ENCODE measurements at regions not wholly inside any gene's neighbourhood (a gene's known extent, or its start where the extent isn't known, plus 50 kb on each side); places are given as distances from the start of the nearest gene placed in this dataset.

- Histone ChIP-seq H3K27ac (ENCODE audit: extremely low read depth, low read depth, low read length) (no peak overlapping the region), H3K4me2 (ENCODE audit: insufficient read depth, low read length) (no peak overlapping the region), H3K79me2 (ENCODE audit: control insufficient read depth, insufficient read depth, low read length) (no peaks in the 10 kb centered on the region), H4K20me1 (replicated peaks; ENCODE audit: control insufficient read depth, insufficient read depth, low read length) (no peaks in the 10 kb centered on the region), H3K9me3 (replicated peaks; ENCODE audit: control insufficient read depth, insufficient read depth, low read depth, low read length) (no peaks in the 10 kb centered on the region), H3K36me3 (ENCODE audit: control insufficient read depth, insufficient read depth, low read length) (no peaks in the 10 kb centered on the region), H2AFZ (ENCODE audit: low read depth, low read length) (no peak overlapping the region), H3K4me1 (replicated peaks in 1 of 2; ENCODE audit: control insufficient read depth in 2 of 2, insufficient read depth in 2 of 2, low read length in 2 of 2) (no peaks in the 10 kb centered on the region), H3K27me3 (ENCODE audit: control insufficient read depth in 2 of 2, insufficient read depth in 2 of 2, low read length in 2 of 2) (no peaks in the 10 kb centered on the region), H3K9me1 (ENCODE audit: control insufficient read depth, insufficient read depth, low read length) (no peaks in the 10 kb centered on the region), H3K4me3 (no peak overlapping the region), H3K9ac (ENCODE audit: insufficient read depth in 1 of 2, low read depth in 2 of 2, low read length in 2 of 2) (no peak overlapping the region)
- in situ Hi-C loops (cut with MboI) = no loop called here
- TF ChIP-seq ZNF316 (IDR thresholded peaks at IDR 0.05) (peak; percentile 40; the same call in 1 of the 2 replicates), TCF3 (CRISPR knock-in tag; IDR thresholded peaks at IDR 0.05) (no peak)
- no TSS peak for BruUV-seq (replicated peaks)
- ChIA-PET POLR2A (no interaction called here), CTCF (ENCODE audit: low intra/inter-chr PET ratio) (no interaction called here)
- intact Hi-C loops (cut with micrococcal nuclease) = no loop called here
- ATAC-seq (no peak), DNase-seq (ENCODE audit: extremely low read depth in 1 of 4, low spot score in 3 of 4) (no peak), FAIRE-seq (no peak)
Measured at GRCh38 chr13:57270493-57270892, 103.5 kb downstream of the PRR20E start.

GRCh38 chr13:57286511-57287098, 119.6 kb downstream of the PRR20E start:
- ATAC-seq (no peak), DNase-seq (ENCODE audit: extremely low read depth in 1 of 4, low spot score in 3 of 4) (no peak), FAIRE-seq (no peak)
- Histone ChIP-seq H3K4me3 (no peak overlapping the region), H3K9me3 (replicated peaks; ENCODE audit: control insufficient read depth, insufficient read depth, low read depth, low read length) (no peaks in the 10 kb centered on the region), H3K27me3 (ENCODE audit: control insufficient read depth in 2 of 2, insufficient read depth in 2 of 2, low read length in 2 of 2) (no peaks in the 10 kb centered on the region), H3K9ac (ENCODE audit: insufficient read depth in 1 of 2, low read depth in 2 of 2, low read length in 2 of 2) (no peak overlapping the region), H3K79me2 (ENCODE audit: control insufficient read depth, insufficient read depth, low read length) (no peaks in the 10 kb centered on the region), H3K4me2 (ENCODE audit: insufficient read depth, low read length) (no peak overlapping the region), H3K36me3 (ENCODE audit: control insufficient read depth, insufficient read depth, low read length) (no peaks in the 10 kb centered on the region), H3K9me1 (ENCODE audit: control insufficient read depth, insufficient read depth, low read length) (no peaks in the 10 kb centered on the region), H3K4me1 (replicated peaks in 1 of 2; ENCODE audit: control insufficient read depth in 2 of 2, insufficient read depth in 2 of 2, low read length in 2 of 2) (no peaks in the 10 kb centered on the region), H4K20me1 (replicated peaks; ENCODE audit: control insufficient read depth, insufficient read depth, low read length) (no peaks in the 10 kb centered on the region), H2AFZ (ENCODE audit: low read depth, low read length) (no peak overlapping the region), H3K27ac (ENCODE audit: extremely low read depth, low read depth, low read length) (no peak overlapping the region)
- 10% methylated on average over 4 of the region's 49 CpGs for whole genome bisulfite sequencing (ENCODE audit: insufficient coverage, low coverage, missing lambda C conversion rate)
- intact Hi-C loops (cut with micrococcal nuclease) (no loop called here), in situ Hi-C loops (cut with MboI) (no loop called here)
- no TSS peak for BruUV-seq (replicated peaks)
- CTCF ChIA-PET (ENCODE audit: low intra/inter-chr PET ratio) = no interaction called here
- TF ChIP-seq KDM2B (CRISPR knock-in tag; IDR thresholded peaks at IDR 0.05) = no peak
- TF ChIP-seq CBX3 (IDR thresholded peaks at IDR 0.05; ENCODE audit: borderline replicate concordance in 1 of 2, low read length in 2 of 2) = no peak
- TF ChIP-seq SAFB2 (IDR thresholded peaks at IDR 0.05; ENCODE audit: borderline replicate concordance, low read depth, low read length, severe bottlenecking) = no peak
- TF ChIP-seq SIRT6 (IDR thresholded peaks at IDR 0.05; ENCODE audit: low read depth, low read length) = no peak
- no peak for TF ChIP-seq TGIF2 (CRISPR knock-in tag; IDR thresholded peaks at IDR 0.05)
- POLR2A ChIA-PET = no interaction called here

Data from K562 (cell line).